ENCODE measurements at regions not wholly inside any gene's neighbourhood (a gene's known extent, or its start where the extent isn't known, plus 50 kb on each side); places are given as distances from the start of the nearest gene placed in this dataset.

- no peak for TF ChIP-seq POLR2A (conservative IDR thresholded peaks at IDR 0.05)
- no peak for TF ChIP-seq EP300 (IDR thresholded peaks at IDR 0.05; ENCODE audit: low read length)
- TF ChIP-seq ZNF584 (CRISPR knock-in tag; IDR thresholded peaks at IDR 0.05; ENCODE audit: low read depth), result no peak
- TF ChIP-seq RBM25 (IDR thresholded peaks at IDR 0.05; ENCODE audit: low read depth, low read length, severe bottlenecking), result no peak
- TF ChIP-seq ZSCAN29 (IDR thresholded peaks at IDR 0.05), result no peak
- no peak for TF ChIP-seq ZNF133 (CRISPR knock-in tag; IDR thresholded peaks at IDR 0.05)
- no peak for TF ChIP-seq CTCF (IDR thresholded peaks at IDR 0.05 in 2 of 3, conservative IDR thresholded peaks at IDR 0.05 in 1 of 3; ENCODE audit: insufficient read depth in 2 of 3, low read depth in 1 of 3, low read length in 3 of 3)
- TF ChIP-seq KHSRP (IDR thresholded peaks at IDR 0.05), result no peak
- TF ChIP-seq JUN (IDR thresholded peaks at IDR 0.05; ENCODE audit: borderline replicate concordance, low read depth, low read length), result no peak
- TF ChIP-seq JUN (CRISPR knock-in tag; IDR thresholded peaks at IDR 0.05; ENCODE audit: borderline replicate concordance), result no peak
- no peak for TF ChIP-seq MAX (CRISPR knock-in tag; IDR thresholded peaks at IDR 0.05)
These were observed 518.1 kb downstream of the GRXCR1 start for GRCh38 chr4:43410636-43411035.
